ENCODE measurements at regions not wholly inside any gene's neighbourhood (a gene's known extent, or its start where the extent isn't known, plus 50 kb on each side); places are given as distances from the start of the nearest gene placed in this dataset.

- TF ChIP-seq CTCF (IDR thresholded peaks at IDR 0.05 in 8 of 11, conservative IDR thresholded peaks at IDR 0.05 in 3 of 11) (no peak), POLR2A (IDR thresholded peaks at IDR 0.05) (no peak), POLR2AphosphoS5 (IDR thresholded peaks at IDR 0.05) (no peak)
Measured at GRCh38 chr4:11898796-11899195, 470.1 kb upstream of the HS3ST1 start.
